ENCODE measurements at regions not wholly inside any gene's neighbourhood (a gene's known extent, or its start where the extent isn't known, plus 50 kb on each side); places are given as distances from the start of the nearest gene placed in this dataset.

GRCh38 chr5:74499256-74500050, 141.1 kb downstream of the ENC1 start:
- no peak for TF ChIP-seq CTCF (IDR thresholded peaks at IDR 0.05; ENCODE audit: borderline replicate concordance, extremely low read depth, low read length, poor library complexity, severe bottlenecking)
- no peak for TF ChIP-seq EZH2 (IDR thresholded peaks at IDR 0.05; ENCODE audit: borderline replicate concordance, low read depth, low read length, severe bottlenecking)
- H3K4me1 ChIP-seq (ENCODE audit: insufficient read depth, low read length), result no peaks in the 10 kb centered on the region
- DNase-seq (no peak), ATAC-seq (ENCODE audit: insufficient read depth, low read depth) (no peak)
- H3K79me2 ChIP-seq (ENCODE audit: insufficient read depth, low read length), result no peaks in the 10 kb centered on the region
- H3K9me3 ChIP-seq (ENCODE audit: insufficient read depth, low read length, severe bottlenecking), result no peaks in the 10 kb centered on the region
- H3K27me3 ChIP-seq (ENCODE audit: insufficient read depth, low read length, poor library complexity), result peaks cover 3% of the 10 kb centered on the region
- no peaks in the 10 kb centered on the region for H3K36me3 ChIP-seq (ENCODE audit: insufficient read depth, low read length)
- H3K4me2 ChIP-seq (ENCODE audit: insufficient read depth, low read length), result no peak overlapping the region
- no peak overlapping the region for H3K9ac ChIP-seq (ENCODE audit: low read depth, low read length)
- no peak overlapping the region for H2AFZ ChIP-seq (ENCODE audit: low read depth, low read length)
- H3K27ac ChIP-seq (ENCODE audit: low read length), result no peak overlapping the region
- no peak overlapping the region for H3K4me3 ChIP-seq (ENCODE audit: low read depth in 1 of 2, low read length in 2 of 2)
- no peaks in the 10 kb centered on the region for H4K20me1 ChIP-seq (ENCODE audit: insufficient read depth, low read length)

DNA sequence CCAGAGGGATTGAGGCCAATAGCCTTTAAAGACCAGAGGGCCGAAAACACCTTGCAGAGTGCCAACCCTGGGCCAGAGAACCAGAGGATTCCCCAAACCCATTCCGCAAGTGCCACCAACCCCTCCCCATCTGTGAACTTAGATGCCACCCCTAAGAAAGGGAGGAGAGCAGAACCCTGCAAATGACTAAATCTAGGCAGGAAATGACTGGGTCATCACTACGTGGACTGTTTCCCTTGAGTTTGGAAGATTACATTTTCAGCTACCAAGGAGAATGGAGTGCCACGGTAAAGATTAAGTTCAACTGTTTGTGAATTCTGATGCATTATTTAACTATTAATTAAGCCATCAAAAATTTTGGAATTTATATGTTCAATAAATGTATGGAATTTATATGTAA, 142.8 kb downstream of the ENC1 start:
- H3K36me3 ChIP-seq (ENCODE audit: insufficient read depth, low read length), result no peaks in the 10 kb centered on the region
- H3K4me3 ChIP-seq (ENCODE audit: low read depth in 1 of 2, low read length in 2 of 2), result no peak overlapping the region
- H3K9ac ChIP-seq (ENCODE audit: low read depth, low read length), result no peak overlapping the region
- DNase-seq, result no peak
- H4K20me1 ChIP-seq (ENCODE audit: insufficient read depth, low read length), result no peaks in the 10 kb centered on the region
- no peaks in the 10 kb centered on the region for H3K4me1 ChIP-seq (ENCODE audit: insufficient read depth, low read length)
- ATAC-seq (ENCODE audit: insufficient read depth, low read depth), result no peak
- TF ChIP-seq CTCF (IDR thresholded peaks at IDR 0.05; ENCODE audit: borderline replicate concordance, extremely low read depth, low read length, poor library complexity, severe bottlenecking), result no peak
- no peak for TF ChIP-seq EZH2 (IDR thresholded peaks at IDR 0.05; ENCODE audit: borderline replicate concordance, low read depth, low read length, severe bottlenecking)
- no peak overlapping the region for H3K4me2 ChIP-seq (ENCODE audit: insufficient read depth, low read length)
- no peaks in the 10 kb centered on the region for H3K9me3 ChIP-seq (ENCODE audit: insufficient read depth, low read length, severe bottlenecking)
- H3K79me2 ChIP-seq (ENCODE audit: insufficient read depth, low read length), result no peaks in the 10 kb centered on the region
- peaks cover 3% of the 10 kb centered on the region for H3K27me3 ChIP-seq (ENCODE audit: insufficient read depth, low read length, poor library complexity)
- no peak overlapping the region for H2AFZ ChIP-seq (ENCODE audit: low read depth, low read length)
- H3K27ac ChIP-seq (ENCODE audit: low read length), result no peak overlapping the region

DNA sequence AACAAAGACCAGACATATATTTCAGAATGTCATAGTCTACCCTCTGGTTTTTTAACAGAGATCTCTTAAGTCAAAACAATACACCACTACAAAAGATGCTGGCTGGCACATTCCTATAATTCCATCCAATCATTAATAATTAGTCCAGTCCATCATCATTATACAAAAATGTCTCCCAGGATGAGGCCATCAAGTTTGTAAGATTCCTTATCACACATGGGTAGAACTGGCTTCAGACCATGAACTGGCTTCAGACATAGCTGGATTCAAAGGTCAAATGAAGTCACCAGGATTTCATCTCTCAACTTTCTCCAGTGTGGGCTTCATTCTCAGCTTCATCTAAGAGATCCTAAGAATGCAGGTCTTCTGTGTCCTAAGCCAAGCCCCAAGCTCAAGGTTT, 147.1 kb downstream of the ENC1 start:
- no peaks in the 10 kb centered on the region for H3K79me2 ChIP-seq (ENCODE audit: insufficient read depth, low read length)
- H3K36me3 ChIP-seq (ENCODE audit: insufficient read depth, low read length), result no peaks in the 10 kb centered on the region

More for the DNA sequence above, 147.1 kb downstream of the ENC1 start:
- ATAC-seq (ENCODE audit: insufficient read depth, low read depth), result no peak
- H3K27ac ChIP-seq (ENCODE audit: low read length), result no peak overlapping the region
- no peak overlapping the region for H3K4me3 ChIP-seq (ENCODE audit: low read depth in 1 of 2, low read length in 2 of 2)
- no peak overlapping the region for H2AFZ ChIP-seq (ENCODE audit: low read depth, low read length)
- no peak overlapping the region for H3K9ac ChIP-seq (ENCODE audit: low read depth, low read length)
- TF ChIP-seq CTCF (IDR thresholded peaks at IDR 0.05; ENCODE audit: borderline replicate concordance, extremely low read depth, low read length, poor library complexity, severe bottlenecking) (no peak), EZH2 (IDR thresholded peaks at IDR 0.05; ENCODE audit: borderline replicate concordance, low read depth, low read length, severe bottlenecking) (no peak)
- H4K20me1 ChIP-seq (ENCODE audit: insufficient read depth, low read length), result no peaks in the 10 kb centered on the region
- H3K4me2 ChIP-seq (ENCODE audit: insufficient read depth, low read length), result no peak overlapping the region
- no peak for DNase-seq
- no peaks in the 10 kb centered on the region for H3K9me3 ChIP-seq (ENCODE audit: insufficient read depth, low read length, severe bottlenecking)
- no peaks in the 10 kb centered on the region for H3K4me1 ChIP-seq (ENCODE audit: insufficient read depth, low read length)
- H3K27me3 ChIP-seq (ENCODE audit: insufficient read depth, low read length, poor library complexity), result no peaks in the 10 kb centered on the region
